ENCODE measurements at regions not wholly inside any gene's neighbourhood (a gene's known extent, or its start where the extent isn't known, plus 50 kb on each side); places are given as distances from the start of the nearest gene placed in this dataset.

DNA sequence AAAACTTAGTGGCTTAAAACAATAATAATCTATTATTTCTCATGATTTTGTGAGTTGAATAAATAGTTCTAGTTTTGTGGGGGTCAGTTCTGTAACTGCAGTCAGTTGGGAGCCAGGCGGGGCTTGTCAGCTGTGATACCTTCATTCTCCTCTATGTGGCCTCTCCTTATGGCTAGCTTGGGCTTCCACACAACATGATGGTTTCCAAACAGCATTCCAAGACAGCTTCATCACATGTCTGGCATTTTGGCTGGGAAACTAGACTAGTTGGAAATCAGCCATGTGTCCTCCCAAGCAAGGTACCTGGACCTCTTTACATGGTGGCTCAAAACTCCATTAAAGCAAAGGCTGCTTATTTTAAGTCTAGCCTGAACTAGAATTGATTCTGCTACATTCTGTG lies 61.4 kb upstream of the RANBP3L start:
- no peaks in the 10 kb centered on the region for H3K27me3 Mint-ChIP-seq
- intact Hi-C loops (cut with micrococcal nuclease) = no loop called here
- H3K27ac Mint-ChIP-seq = no peak overlapping the region
- no peaks in the 10 kb centered on the region for H3K4me1 Mint-ChIP-seq
- ATAC-seq (ENCODE audit: low read depth) = no peak
- no peak overlapping the region for H3K4me3 Mint-ChIP-seq
- H3K36me3 Mint-ChIP-seq (ENCODE audit: low read depth) = no peaks in the 10 kb centered on the region
- TF ChIP-seq, protein P1, sequence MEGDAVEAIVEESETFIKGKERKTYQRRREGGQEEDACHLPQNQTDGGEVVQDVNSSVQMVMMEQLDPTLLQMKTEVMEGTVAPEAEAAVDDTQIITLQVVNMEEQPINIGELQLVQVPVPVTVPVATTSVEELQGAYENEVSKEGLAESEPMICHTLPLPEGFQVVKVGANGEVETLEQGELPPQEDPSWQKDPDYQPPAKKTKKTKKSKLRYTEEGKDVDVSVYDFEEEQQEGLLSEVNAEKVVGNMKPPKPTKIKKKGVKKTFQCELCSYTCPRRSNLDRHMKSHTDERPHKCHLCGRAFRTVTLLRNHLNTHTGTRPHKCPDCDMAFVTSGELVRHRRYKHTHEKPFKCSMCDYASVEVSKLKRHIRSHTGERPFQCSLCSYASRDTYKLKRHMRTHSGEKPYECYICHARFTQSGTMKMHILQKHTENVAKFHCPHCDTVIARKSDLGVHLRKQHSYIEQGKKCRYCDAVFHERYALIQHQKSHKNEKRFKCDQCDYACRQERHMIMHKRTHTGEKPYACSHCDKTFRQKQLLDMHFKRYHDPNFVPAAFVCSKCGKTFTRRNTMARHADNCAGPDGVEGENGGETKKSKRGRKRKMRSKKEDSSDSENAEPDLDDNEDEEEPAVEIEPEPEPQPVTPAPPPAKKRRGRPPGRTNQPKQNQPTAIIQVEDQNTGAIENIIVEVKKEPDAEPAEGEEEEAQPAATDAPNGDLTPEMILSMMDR (IDR thresholded peaks at IDR 0.05) = no peak
- CTCF ChIA-PET = no interaction called here
- DNase-seq = no peak
- POLR2A ChIA-PET = no interaction called here
- no peaks in the 10 kb centered on the region for H3K9me3 Mint-ChIP-seq

DNA sequence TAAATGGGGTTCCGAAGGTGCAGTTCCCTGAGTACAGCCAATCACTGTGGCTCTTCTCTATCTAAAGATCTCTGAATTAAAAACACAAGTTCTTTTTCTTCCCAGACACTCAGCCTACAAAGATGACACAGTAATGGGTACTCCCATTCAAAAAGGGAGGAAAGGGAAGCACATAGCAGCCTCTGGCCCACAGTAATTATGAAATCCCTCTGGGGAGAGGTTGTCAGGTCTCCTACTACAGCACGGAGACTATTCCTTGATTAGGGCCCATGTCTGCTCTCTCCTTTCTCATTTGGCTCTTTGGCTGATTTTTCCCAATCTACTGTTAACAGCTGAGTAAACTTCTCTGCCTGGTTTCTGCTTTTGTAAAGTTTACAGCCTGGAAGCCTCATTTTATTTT lies 62.0 kb upstream of the RANBP3L start:
- TF ChIP-seq, protein P1 (IDR thresholded peaks at IDR 0.05) = no peak
- CTCF ChIA-PET = no interaction called here
- no peak for ATAC-seq (ENCODE audit: low read depth)
- H3K27me3 Mint-ChIP-seq = no peaks in the 10 kb centered on the region
- no peaks in the 10 kb centered on the region for H3K9me3 Mint-ChIP-seq
- no peaks in the 10 kb centered on the region for H3K4me1 Mint-ChIP-seq
- intact Hi-C loops (cut with micrococcal nuclease) = no loop called here
- no peaks in the 10 kb centered on the region for H3K36me3 Mint-ChIP-seq (ENCODE audit: low read depth)
- no peak overlapping the region for H3K27ac Mint-ChIP-seq
- no peak for DNase-seq
- H3K4me3 Mint-ChIP-seq = no peak overlapping the region
- POLR2A ChIA-PET = no interaction called here

DNA sequence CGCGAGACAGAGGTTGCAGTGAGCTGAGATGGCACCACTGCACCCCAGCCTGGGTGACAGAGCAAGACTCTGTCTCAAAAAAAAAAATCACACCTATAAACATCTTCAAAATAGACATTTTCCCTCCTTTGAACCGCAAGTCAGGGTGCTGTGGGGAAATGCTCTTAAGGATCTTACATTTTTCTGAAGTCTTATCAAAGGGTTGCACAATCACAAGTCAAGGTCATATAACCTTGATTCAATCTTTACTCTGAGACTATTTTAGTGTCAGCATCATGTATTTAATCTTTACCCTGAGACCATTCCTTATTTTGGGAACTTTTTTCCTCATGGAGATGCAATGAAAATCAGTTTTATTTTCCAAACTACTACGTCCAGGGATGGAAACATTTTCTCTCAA lies 62.8 kb upstream of the RANBP3L start:
- ATAC-seq (ENCODE audit: low read depth) (no peak), DNase-seq (no peak)
- ChIA-PET POLR2A (no interaction called here), CTCF (no interaction called here)
- H3K36me3 Mint-ChIP-seq (ENCODE audit: low read depth) = no peaks in the 10 kb centered on the region
- H3K27me3 Mint-ChIP-seq = no peaks in the 10 kb centered on the region
- H3K9me3 Mint-ChIP-seq = no peaks in the 10 kb centered on the region
- no peak overlapping the region for H3K4me3 Mint-ChIP-seq
- TF ChIP-seq, protein P1 (IDR thresholded peaks at IDR 0.05) = no peak
- intact Hi-C loops (cut with micrococcal nuclease) = no loop called here
- H3K4me1 Mint-ChIP-seq = no peaks in the 10 kb centered on the region
- H3K27ac Mint-ChIP-seq = no peak overlapping the region

DNA sequence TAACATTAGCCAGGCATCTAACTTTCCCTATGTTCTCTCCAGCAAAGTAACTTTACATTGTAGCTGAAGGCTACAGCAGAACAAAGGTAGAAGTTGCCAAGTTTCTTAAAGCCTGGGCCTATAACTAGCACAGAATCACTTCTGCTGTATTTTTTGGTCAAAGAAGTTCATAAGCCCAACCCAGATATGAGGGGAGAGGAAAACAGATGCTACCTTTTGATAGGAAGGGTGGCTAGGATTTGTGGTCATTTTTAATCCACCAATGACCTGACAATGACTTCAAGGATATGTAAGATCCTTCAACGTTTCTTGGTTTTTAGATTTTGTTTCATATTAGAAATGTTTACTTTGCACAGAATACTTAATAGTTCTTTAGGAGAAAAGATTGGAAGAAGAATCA lies 64.2 kb upstream of the RANBP3L start:
- Mint-ChIP-seq H3K27me3 (no peaks in the 10 kb centered on the region), H3K36me3 (ENCODE audit: low read depth) (no peaks in the 10 kb centered on the region), H3K4me3 (no peak overlapping the region), H3K9me3 (peaks cover 6% of the 10 kb centered on the region), H3K27ac (no peak overlapping the region), H3K4me1 (no peaks in the 10 kb centered on the region)
- DNase-seq (no peak), ATAC-seq (ENCODE audit: low read depth) (no peak)
- CTCF ChIA-PET = no interaction called here
- intact Hi-C loops (cut with micrococcal nuclease) = no loop called here
- POLR2A ChIA-PET = no interaction called here
- TF ChIP-seq, protein P1 (IDR thresholded peaks at IDR 0.05) = no peak

DNA sequence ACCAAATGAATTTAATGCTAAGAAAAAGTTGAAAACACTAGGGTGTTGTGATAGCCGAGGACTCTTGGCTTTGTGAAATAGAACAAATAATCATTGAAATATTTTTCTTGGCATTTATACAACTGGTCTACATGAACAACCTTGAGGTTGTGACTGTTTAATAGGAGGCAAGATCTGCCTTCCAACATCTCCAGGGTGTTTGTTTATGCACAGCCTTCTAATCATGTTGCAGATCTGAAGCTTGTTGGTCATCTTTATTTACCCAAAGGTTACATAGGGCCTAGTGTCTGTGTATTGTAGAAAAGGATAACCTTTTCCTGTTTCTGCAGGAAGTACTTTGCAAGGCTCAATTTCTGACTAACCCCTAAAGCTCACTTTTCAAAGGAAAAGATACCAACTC lies 65.2 kb upstream of the RANBP3L start:
- intact Hi-C loops (cut with micrococcal nuclease) = no loop called here
- no peak overlapping the region for H3K4me3 Mint-ChIP-seq

More for the DNA sequence above, 65.2 kb upstream of the RANBP3L start:
- ChIA-PET POLR2A (no interaction called here), CTCF (interaction anchor here (0.8 kb wide), 1 partner anchor 48 kb away, joined by 3 read pairs; no protein-coding TSS in a partner anchor)
- no peak for DNase-seq
- no peak overlapping the region for H3K27ac Mint-ChIP-seq
- no peaks in the 10 kb centered on the region for H3K4me1 Mint-ChIP-seq
- TF ChIP-seq, protein P1 (IDR thresholded peaks at IDR 0.05) = no peak
- H3K36me3 Mint-ChIP-seq (ENCODE audit: low read depth) = no peaks in the 10 kb centered on the region
- H3K9me3 Mint-ChIP-seq = peaks cover 6% of the 10 kb centered on the region
- H3K27me3 Mint-ChIP-seq = no peaks in the 10 kb centered on the region
- no peak for ATAC-seq (ENCODE audit: low read depth)
